ENCODE measurements at regions not wholly inside any gene's neighbourhood (a gene's known extent, or its start where the extent isn't known, plus 50 kb on each side); places are given as distances from the start of the nearest gene placed in this dataset.

GRCh38 chr3:162213196-162213595, 716.6 kb downstream of the OTOL1 start:
- no peak overlapping the region for H3K4me3 ChIP-seq (ENCODE audit: low read depth, low read length)
- TF ChIP-seq CTCF (IDR thresholded peaks at IDR 0.05; ENCODE audit: low read depth, low read length) = no peak
- DNase-seq (ENCODE audit: low read depth, low spot score) = no peak
- in situ Hi-C loops (cut with HindIII; ENCODE audit: low sequenced_read_pairs) = no loop called here

GRCh38 chr3:162213956-162214355, 717.3 kb downstream of the OTOL1 start:
- TF ChIP-seq CTCF (IDR thresholded peaks at IDR 0.05; ENCODE audit: low read depth, low read length) = no peak
- in situ Hi-C loops (cut with HindIII; ENCODE audit: low sequenced_read_pairs) = no loop called here
- no peak overlapping the region for H3K4me3 ChIP-seq (ENCODE audit: low read depth, low read length)
- DNase-seq (ENCODE audit: low read depth, low spot score) = no peak

GRCh38 chr3:162217647-162218046, 721.0 kb downstream of the OTOL1 start:
- in situ Hi-C loops (cut with HindIII; ENCODE audit: low sequenced_read_pairs) = no loop called here
- TF ChIP-seq CTCF (IDR thresholded peaks at IDR 0.05; ENCODE audit: low read depth, low read length) = no peak
- peak; percentile 23 for DNase-seq (ENCODE audit: low read depth, low spot score)
- H3K4me3 ChIP-seq (ENCODE audit: low read depth, low read length) = no peak overlapping the region

- no peak overlapping the region for H3K4me3 ChIP-seq (ENCODE audit: low read depth, low read length)
- DNase-seq (ENCODE audit: low read depth, low spot score) = no peak
- in situ Hi-C loops (cut with HindIII; ENCODE audit: low sequenced_read_pairs) = no loop called here
- TF ChIP-seq CTCF (IDR thresholded peaks at IDR 0.05; ENCODE audit: low read depth, low read length) = no peak
These were observed 721.9 kb downstream of the OTOL1 start for GRCh38 chr3:162218479-162218878.

GRCh38 chr3:162224746-162225145, 728.1 kb downstream of the OTOL1 start:
- in situ Hi-C loops (cut with HindIII; ENCODE audit: low sequenced_read_pairs) = no loop called here
- TF ChIP-seq CTCF (IDR thresholded peaks at IDR 0.05; ENCODE audit: low read depth, low read length) = no peak
- no peak overlapping the region for H3K4me3 ChIP-seq (ENCODE audit: low read depth, low read length)
- DNase-seq (ENCODE audit: low read depth, low spot score) = no peak

GRCh38 chr3:162236949-162237348, 740.3 kb downstream of the OTOL1 start:
- DNase-seq (ENCODE audit: low read depth, low spot score) = no peak
- in situ Hi-C loops (cut with HindIII; ENCODE audit: low sequenced_read_pairs) = no loop called here
- no peak overlapping the region for H3K4me3 ChIP-seq (ENCODE audit: low read depth, low read length)
- no peak for TF ChIP-seq CTCF (IDR thresholded peaks at IDR 0.05; ENCODE audit: low read depth, low read length)

GRCh38 chr3:162250782-162251181, 754.2 kb downstream of the OTOL1 start:
- TF ChIP-seq CTCF (IDR thresholded peaks at IDR 0.05; ENCODE audit: low read depth, low read length) = no peak
- no peak for DNase-seq (ENCODE audit: low read depth, low spot score)
- in situ Hi-C loops (cut with HindIII; ENCODE audit: low sequenced_read_pairs) = no loop called here
- H3K4me3 ChIP-seq (ENCODE audit: low read depth, low read length) = no peak overlapping the region

Measured in astrocyte of the spinal cord (primary cell).